Neutrophil (primary cell): ENCODE measurements at regions not wholly inside any gene's neighbourhood (a gene's known extent, or its start where the extent isn't known, plus 50 kb on each side); places are given as distances from the start of the nearest gene placed in this dataset.

Experiments used
- H3K27ac ChIP-seq: fragments of 200-600 bp; sonication (generic); 2 replicates; pipeline ENCODE4 v1.5.1; 2016; ENCODE audit warnings: mild to moderate bottlenecking, moderate library complexity
- H3K27me3 ChIP-seq: fragments of 200-600 bp; sonication (generic); 2 replicates; pipeline ENCODE4 v1.6.0; 2016; ENCODE audit warnings: mild to moderate bottlenecking
- H3K36me3 ChIP-seq: fragments of 200-600 bp; sonication (generic); 2 replicates; pipeline ENCODE4 v1.5.1; 2017
- H3K4me1 ChIP-seq, 2 experiments: fragments of 200-600 bp in 1 of 2; sonication (generic) in 1 of 2; 1 replicate in 1 of 2; 2 replicates in 1 of 2; pipeline versions ENCODE4 v1.5.1 to v1.6.1; 2013 to 2016; ENCODE audit warnings: low read depth in 1 of 2, low read length in 1 of 2, mild to moderate bottlenecking in 1 of 2, moderate library complexity in 1 of 2; ENCODE audit not compliant: control insufficient read depth in 1 of 2, insufficient read depth in 1 of 2
- H3K4me3 ChIP-seq, 2 experiments: fragments of 200-600 bp in 1 of 2; sonication (generic) in 1 of 2; 1 replicate in 1 of 2; 2 replicates in 1 of 2; pipeline ENCODE4 v1.5.1; 2013 to 2016; ENCODE audit warnings: low read depth in 1 of 2, low read length in 1 of 2, mild to moderate bottlenecking in 1 of 2, moderate library complexity in 1 of 2
- H3K9me3 ChIP-seq: fragments of 200-600 bp; sonication (generic); 2 replicates; pipeline ENCODE4 v1.5.1; 2016
- CTCF ChIP-seq: fragments of 200-600 bp; sonication (generic); IDR thresholded peaks from 2 replicates; pipeline ENCODE4 v1.5.1; 2016; ENCODE audit warnings: antibody characterized with exemption

GRCh38 chr9:78620303-78620702 lies 323.4 kb downstream of the PSAT1 start:
- no peak for TF ChIP-seq CTCF
- no peak overlapping the region for H3K4me3 ChIP-seq
- H3K9me3 ChIP-seq = no peaks in the 10 kb centered on the region
- H3K27me3 ChIP-seq = no peaks in the 10 kb centered on the region
- H3K36me3 ChIP-seq = no peaks in the 10 kb centered on the region
- no peaks in the 10 kb centered on the region for H3K4me1 ChIP-seq
- H3K27ac ChIP-seq = no peak overlapping the region

- Histone ChIP-seq H3K4me1 (no peaks in the 10 kb centered on the region), H3K4me3 (no peak overlapping the region), H3K9me3 (no peaks in the 10 kb centered on the region), H3K36me3 (no peaks in the 10 kb centered on the region), H3K27ac (no peak overlapping the region), H3K27me3 (no peaks in the 10 kb centered on the region)
- TF ChIP-seq CTCF = no peak
Observed at GRCh38 chr9:78620764-78621163, 323.8 kb downstream of the PSAT1 start.

DNA sequence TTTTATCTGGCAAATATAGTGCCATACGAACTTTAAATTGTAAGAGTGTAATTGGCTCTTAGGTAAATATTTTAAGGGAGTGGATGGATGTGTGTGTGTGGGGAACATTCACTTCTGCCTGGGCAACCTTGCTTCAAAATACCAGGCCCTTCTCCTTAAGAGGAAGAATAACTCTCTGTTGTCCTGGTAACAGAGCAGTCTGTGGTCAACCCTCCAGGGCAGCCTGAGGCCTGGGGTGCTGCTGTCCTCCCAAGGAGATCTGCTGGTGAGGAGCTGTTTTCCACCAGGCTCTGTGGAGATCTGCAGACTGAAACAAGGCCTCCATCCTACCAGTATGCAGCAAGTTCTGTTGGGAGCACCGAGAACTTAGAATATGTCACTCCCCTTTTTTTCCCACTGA lies 325.2 kb downstream of the PSAT1 start:
- H3K27me3 ChIP-seq = no peaks in the 10 kb centered on the region
- no peak overlapping the region for H3K27ac ChIP-seq
- no peaks in the 10 kb centered on the region for H3K36me3 ChIP-seq
- H3K9me3 ChIP-seq = no peaks in the 10 kb centered on the region
- no peaks in the 10 kb centered on the region for H3K4me1 ChIP-seq
- no peak overlapping the region for H3K4me3 ChIP-seq
- no peak for TF ChIP-seq CTCF

GRCh38 chr9:78626971-78627370 lies 330.0 kb downstream of the PSAT1 start:
- no peaks in the 10 kb centered on the region for H3K9me3 ChIP-seq
- no peaks in the 10 kb centered on the region for H3K36me3 ChIP-seq
- peaks cover 10% of the 10 kb centered on the region for H3K27me3 ChIP-seq
- TF ChIP-seq CTCF = no peak
- H3K27ac ChIP-seq = no peak overlapping the region
- no peak overlapping the region for H3K4me3 ChIP-seq
- H3K4me1 ChIP-seq = no peaks in the 10 kb centered on the region

- TF ChIP-seq CTCF = no peak
- Histone ChIP-seq H3K4me3 (no peak overlapping the region), H3K36me3 (no peaks in the 10 kb centered on the region), H3K9me3 (no peaks in the 10 kb centered on the region), H3K27me3 (peaks cover 10% of the 10 kb centered on the region), H3K4me1 (no peaks in the 10 kb centered on the region), H3K27ac (no peak overlapping the region)
Observed at GRCh38 chr9:78630966-78631365, 334.0 kb downstream of the PSAT1 start.

DNA sequence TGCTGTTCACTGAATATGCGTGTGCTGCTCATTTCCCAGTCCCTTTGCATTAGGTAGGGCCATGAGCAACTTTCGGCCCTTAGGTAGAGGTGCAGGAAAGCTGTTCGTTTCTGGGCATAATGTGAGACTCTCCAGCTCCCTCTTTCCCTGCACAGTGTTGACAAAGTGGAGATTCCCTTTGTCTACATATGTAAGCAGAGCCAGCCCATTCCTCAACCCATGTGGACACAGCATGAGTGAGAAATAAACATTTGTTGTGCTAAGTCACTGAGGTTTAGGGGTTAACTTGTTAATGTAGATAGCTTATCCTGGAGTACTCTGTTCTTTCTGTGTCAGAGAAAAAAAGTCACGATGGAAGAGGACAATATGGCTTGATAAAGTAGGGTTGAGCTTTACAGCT lies 343.8 kb downstream of the PSAT1 start:
- Histone ChIP-seq H3K36me3 (no peaks in the 10 kb centered on the region), H3K9me3 (no peaks in the 10 kb centered on the region), H3K27ac (no peak overlapping the region), H3K4me3 (no peak overlapping the region), H3K27me3 (no peaks in the 10 kb centered on the region), H3K4me1 (no peaks in the 10 kb centered on the region)
- no peak for TF ChIP-seq CTCF
